ENCODE measurements at regions not wholly inside any gene's neighbourhood (a gene's known extent, or its start where the extent isn't known, plus 50 kb on each side); places are given as distances from the start of the nearest gene placed in this dataset.
"Not testable (repeated sequence)": the region's sequence is repeated elsewhere in the genome, so short reads cannot be mapped to it uniquely, and the experiment has no call there.

- H3K9me3 ChIP-seq (ENCODE audit: insufficient read depth, low read depth, low read length): no peaks in the 10 kb centered on the region
- H3K9ac ChIP-seq (ENCODE audit: low read depth, low read length): no peak overlapping the region
- H3K4me3 ChIP-seq (ENCODE audit: low read length): no peak overlapping the region
- H3K27ac ChIP-seq (ENCODE audit: low read length): no peak overlapping the region
- H3K27me3 ChIP-seq (ENCODE audit: insufficient read depth, low read length): no peaks in the 10 kb centered on the region
- H3K4me1 ChIP-seq (ENCODE audit: insufficient read depth, low read length): no peaks in the 10 kb centered on the region
- no peaks in the 10 kb centered on the region for H3K36me3 ChIP-seq (ENCODE audit: insufficient read depth, low read depth, low read length)
These were observed 546.2 kb downstream of the TMEM135 start for GRCh38 chr11:87583931-87584330.

GRCh38 chr11:87575088-87575487 lies 537.4 kb downstream of the TMEM135 start:
- no peaks in the 10 kb centered on the region for H3K36me3 ChIP-seq (ENCODE audit: insufficient read depth, low read depth, low read length)
- H3K27me3 ChIP-seq (ENCODE audit: insufficient read depth, low read length): no peaks in the 10 kb centered on the region
- H3K27ac ChIP-seq (ENCODE audit: low read length): no peak overlapping the region
- no peaks in the 10 kb centered on the region for H3K9me3 ChIP-seq (ENCODE audit: insufficient read depth, low read depth, low read length)
- H3K9ac ChIP-seq (ENCODE audit: low read depth, low read length): no peak overlapping the region
- no peak overlapping the region for H3K4me3 ChIP-seq (ENCODE audit: low read length)
- peaks cover 15% of the 10 kb centered on the region; the same call in 1 of the 2 replicates for H3K4me1 ChIP-seq (ENCODE audit: insufficient read depth, low read length)

- Histone ChIP-seq H3K4me1 (ENCODE audit: insufficient read depth, low read length) (peaks cover 15% of the 10 kb centered on the region; the same call in 1 of the 2 replicates), H3K9ac (ENCODE audit: low read depth, low read length) (no peak overlapping the region), H3K27ac (ENCODE audit: low read length) (no peak overlapping the region), H3K36me3 (ENCODE audit: insufficient read depth, low read depth, low read length) (no peaks in the 10 kb centered on the region), H3K9me3 (ENCODE audit: insufficient read depth, low read depth, low read length) (no peaks in the 10 kb centered on the region), H3K4me3 (ENCODE audit: low read length) (peak overlapping the region; percentile 17; the same call in 1 of the 2 replicates), H3K27me3 (ENCODE audit: insufficient read depth, low read length) (no peaks in the 10 kb centered on the region)
These were observed 536.5 kb downstream of the TMEM135 start for GRCh38 chr11:87574193-87574592.

- H3K9ac ChIP-seq (ENCODE audit: low read depth, low read length): no peak overlapping the region
- H3K27ac ChIP-seq (ENCODE audit: low read length): no peak overlapping the region
- no peaks in the 10 kb centered on the region for H3K9me3 ChIP-seq (ENCODE audit: insufficient read depth, low read depth, low read length)
- H3K27me3 ChIP-seq (ENCODE audit: insufficient read depth, low read length): no peaks in the 10 kb centered on the region
- H3K4me1 ChIP-seq (ENCODE audit: insufficient read depth, low read length): peaks cover 15% of the 10 kb centered on the region; the same call in 1 of the 2 replicates
- no peaks in the 10 kb centered on the region for H3K36me3 ChIP-seq (ENCODE audit: insufficient read depth, low read depth, low read length)
- no peak overlapping the region; the same call in 1 of the 2 replicates for H3K4me3 ChIP-seq (ENCODE audit: low read length)
These were observed 536.0 kb downstream of the TMEM135 start for GRCh38 chr11:87573708-87574107.

- H3K36me3 ChIP-seq (ENCODE audit: insufficient read depth, low read depth, low read length): no peaks in the 10 kb centered on the region
- no peaks in the 10 kb centered on the region for H3K9me3 ChIP-seq (ENCODE audit: insufficient read depth, low read depth, low read length)
- H3K27ac ChIP-seq (ENCODE audit: low read length): no peak overlapping the region
- no peak overlapping the region for H3K9ac ChIP-seq (ENCODE audit: low read depth, low read length)
- H3K4me1 ChIP-seq (ENCODE audit: insufficient read depth, low read length): peaks cover 15% of the 10 kb centered on the region; the same call in 1 of the 2 replicates
- no peak overlapping the region for H3K4me3 ChIP-seq (ENCODE audit: low read length)
- H3K27me3 ChIP-seq (ENCODE audit: insufficient read depth, low read length): no peaks in the 10 kb centered on the region
These were observed 535.1 kb downstream of the TMEM135 start for GRCh38 chr11:87572881-87573280.

GRCh38 chr11:87560352-87560751 lies 522.6 kb downstream of the TMEM135 start:
- Histone ChIP-seq H3K36me3 (ENCODE audit: insufficient read depth, low read depth, low read length) (no peaks in the 10 kb centered on the region), H3K4me3 (ENCODE audit: low read length) (no peak overlapping the region), H3K27me3 (ENCODE audit: insufficient read depth, low read length) (no peaks in the 10 kb centered on the region), H3K9ac (ENCODE audit: low read depth, low read length) (no peak overlapping the region), H3K27ac (ENCODE audit: low read length) (no peak overlapping the region), H3K4me1 (ENCODE audit: insufficient read depth, low read length) (no peaks in the 10 kb centered on the region), H3K9me3 (ENCODE audit: insufficient read depth, low read depth, low read length) (no peaks in the 10 kb centered on the region; the same call in 1 of the 2 replicates)

- not testable (repeated sequence) for H3K27me3 ChIP-seq (ENCODE audit: insufficient read depth, low read length); H3K9me3 ChIP-seq (ENCODE audit: insufficient read depth, low read depth, low read length); H3K27ac ChIP-seq (ENCODE audit: low read length); H3K4me3 ChIP-seq (ENCODE audit: low read length); H3K36me3 ChIP-seq (ENCODE audit: insufficient read depth, low read depth, low read length); H3K4me1 ChIP-seq (ENCODE audit: insufficient read depth, low read length); H3K9ac ChIP-seq (ENCODE audit: low read depth, low read length)
These were observed 522.1 kb downstream of the TMEM135 start for GRCh38 chr11:87559852-87560251.

GRCh38 chr11:87555101-87555500 lies 517.4 kb downstream of the TMEM135 start:
- H3K27me3 ChIP-seq (ENCODE audit: insufficient read depth, low read length): no peaks in the 10 kb centered on the region
- H3K9ac ChIP-seq (ENCODE audit: low read depth, low read length): no peak overlapping the region
- H3K36me3 ChIP-seq (ENCODE audit: insufficient read depth, low read depth, low read length): no peaks in the 10 kb centered on the region
- no peak overlapping the region for H3K27ac ChIP-seq (ENCODE audit: low read length)
- peaks cover 3% of the 10 kb centered on the region for H3K9me3 ChIP-seq (ENCODE audit: insufficient read depth, low read depth, low read length)
- no peak overlapping the region for H3K4me3 ChIP-seq (ENCODE audit: low read length)
- H3K4me1 ChIP-seq (ENCODE audit: insufficient read depth, low read length): no peaks in the 10 kb centered on the region

GRCh38 chr11:87548797-87549196 lies 511.1 kb downstream of the TMEM135 start:
- H3K4me3 ChIP-seq (ENCODE audit: low read length): no peak overlapping the region
- H3K27me3 ChIP-seq (ENCODE audit: insufficient read depth, low read length): no peaks in the 10 kb centered on the region
- no peaks in the 10 kb centered on the region for H3K4me1 ChIP-seq (ENCODE audit: insufficient read depth, low read length)
- no peak overlapping the region for H3K9ac ChIP-seq (ENCODE audit: low read depth, low read length)
- peaks cover 15% of the 10 kb centered on the region for H3K9me3 ChIP-seq (ENCODE audit: insufficient read depth, low read depth, low read length)
- H3K36me3 ChIP-seq (ENCODE audit: insufficient read depth, low read depth, low read length): no peaks in the 10 kb centered on the region
- no peak overlapping the region for H3K27ac ChIP-seq (ENCODE audit: low read length)

- no peak overlapping the region for H3K4me3 ChIP-seq (ENCODE audit: low read length)
These were observed 508.1 kb downstream of the TMEM135 start for GRCh38 chr11:87545858-87546257.

GRCh38 chr11:87539596-87539995 lies 501.9 kb downstream of the TMEM135 start:
- no peaks in the 10 kb centered on the region for H3K4me1 ChIP-seq (ENCODE audit: insufficient read depth, low read length)
- no peaks in the 10 kb centered on the region for H3K27me3 ChIP-seq (ENCODE audit: insufficient read depth, low read length)
- no peak overlapping the region for H3K9ac ChIP-seq (ENCODE audit: low read depth, low read length)
- no peak overlapping the region for H3K27ac ChIP-seq (ENCODE audit: low read length)
- no peak overlapping the region for H3K4me3 ChIP-seq (ENCODE audit: low read length)
- H3K9me3 ChIP-seq (ENCODE audit: insufficient read depth, low read depth, low read length): peaks cover 30% of the 10 kb centered on the region
- H3K36me3 ChIP-seq (ENCODE audit: insufficient read depth, low read depth, low read length): no peaks in the 10 kb centered on the region

More at GRCh38 chr11:87545858-87546257, 508.1 kb downstream of the TMEM135 start:
- Histone ChIP-seq H3K9me3 (ENCODE audit: insufficient read depth, low read depth, low read length) (peaks cover 41% of the 10 kb centered on the region), H3K27me3 (ENCODE audit: insufficient read depth, low read length) (no peaks in the 10 kb centered on the region), H3K9ac (ENCODE audit: low read depth, low read length) (no peak overlapping the region), H3K27ac (ENCODE audit: low read length) (no peak overlapping the region), H3K4me1 (ENCODE audit: insufficient read depth, low read length) (no peaks in the 10 kb centered on the region), H3K36me3 (ENCODE audit: insufficient read depth, low read depth, low read length) (no peaks in the 10 kb centered on the region)

GRCh38 chr11:87536565-87536964 lies 498.8 kb downstream of the TMEM135 start:
- no peak overlapping the region for H3K9ac ChIP-seq (ENCODE audit: low read depth, low read length)
- H3K9me3 ChIP-seq (ENCODE audit: insufficient read depth, low read depth, low read length): peaks cover 4% of the 10 kb centered on the region; the same call in 1 of the 2 replicates
- no peaks in the 10 kb centered on the region for H3K36me3 ChIP-seq (ENCODE audit: insufficient read depth, low read depth, low read length)
- H3K27me3 ChIP-seq (ENCODE audit: insufficient read depth, low read length): no peaks in the 10 kb centered on the region
- no peak overlapping the region for H3K27ac ChIP-seq (ENCODE audit: low read length)
- no peak overlapping the region for H3K4me3 ChIP-seq (ENCODE audit: low read length)
- no peaks in the 10 kb centered on the region for H3K4me1 ChIP-seq (ENCODE audit: insufficient read depth, low read length)
